HepG2 (cell line): ENCODE measurements at regions not wholly inside any gene's neighbourhood (a gene's known extent, or its start where the extent isn't known, plus 50 kb on each side); places are given as distances from the start of the nearest gene placed in this dataset.

Experiments used
- ATAC-seq: fragments of 200-7000 bp; cut with Tn5 transposase; 3 replicates; pipeline ENCODE4 v1.9.1; 2020; ENCODE audit warnings: mild to moderate bottlenecking, moderate library complexity
- BruUV-seq: library from RNA; stranded (reverse); fragments of 400-500 nt; replicated peaks from 2 replicates; lab custom pipeline; 2021; lab: Mats Ljungman, UMichigan
- CTCF ChIA-PET: fragments of 300-600 bp; formaldehyde crosslinking; extraction: SDS; loops from one replicate; lab custom pipeline; 2021; ENCODE audit warnings: low total read pairs, inconsistent platforms, low intra/inter-chr PET ratio; lab: Yijun Ruan, JAX
- POLR2A ChIA-PET: fragments of 350-600 bp; sonication (Branson Sonifier 250); formaldehyde crosslinking; loops from one replicate; lab custom pipeline; 2020; ENCODE audit warnings: antibody characterized with exemption, inconsistent platforms; lab: Yijun Ruan, JAX
- DNase-seq: peaks from one replicate; pipeline ENCODE4 v3.0.0-alpha.2; 2015; ENCODE audit warnings: low spot score
- FAIRE-seq: peaks from 3 replicates; lab custom pipeline; 2011; peaks lifted over from hg19 to GRCh38; lab: Jason Lieb, UNC
- H2AFZ ChIP-seq: one replicate; pipeline ENCODE4 v1.6.1; 2011; ENCODE audit warnings: low read length, inconsistent platforms
- H3K27ac ChIP-seq: fragments of 300-600 bp; 3 replicates; pipeline ENCODE4 v1.8.0; 2011; ENCODE audit warnings: mixed run types, mild to moderate bottlenecking, mixed read lengths, low read length, inconsistent platforms; ENCODE audit not compliant: insufficient read depth; ENCODE audit errors: extremely low read length
- H3K27me3 ChIP-seq, 2 experiments: fragments of 200-600 bp in 1 of 2; 2 replicates in 1 of 2; 3 replicates in 1 of 2; pipeline versions ENCODE4 v1.6.0 to v1.8.0; 2011; ENCODE audit warnings: low read length in 2 of 2, mild to moderate bottlenecking in 2 of 2, moderate library complexity in 2 of 2, inconsistent platforms in 1 of 2; ENCODE audit not compliant: insufficient read depth in 2 of 2, control insufficient read depth in 1 of 2
- H3K36me3 ChIP-seq, 2 experiments: fragments of 200-600 bp in 1 of 2; replicated peaks in 1 of 2; 2 replicates in 1 of 2; 3 replicates in 1 of 2; pipeline versions ENCODE4 v1.5.1 to v1.8.0; 2011; ENCODE audit warnings: low read length in 2 of 2, inconsistent platforms in 1 of 2; ENCODE audit not compliant: insufficient read depth in 2 of 2, control insufficient read depth in 1 of 2
- H3K4me1 ChIP-seq: 2 replicates; pipeline ENCODE4 v1.5.1; 2012; ENCODE audit warnings: low read length, inconsistent platforms; ENCODE audit not compliant: insufficient read depth
- H3K4me2 ChIP-seq: 2 replicates; pipeline ENCODE4 v1.6.0; 2011; ENCODE audit warnings: low read depth, low read length, inconsistent platforms
- H3K4me3 ChIP-seq, 3 experiments: fragments of 200-600 bp in 1 of 3; sonication (generic), shearing (Covaris generic) in 1 of 3; replicated peaks in 1 of 3; 2 replicates each; pipeline ENCODE4 v1.5.1; 2011 to 2016; ENCODE audit warnings: low read length in 3 of 3, inconsistent platforms in 2 of 3, low read depth in 2 of 3, mild to moderate bottlenecking in 2 of 3, control low read depth in 1 of 3, mixed read lengths in 1 of 3; ENCODE audit not compliant: insufficient read depth in 1 of 3
- H3K79me2 ChIP-seq: one replicate; pipeline ENCODE4 v1.6.1; 2011; ENCODE audit warnings: low read length, inconsistent platforms; ENCODE audit not compliant: insufficient read depth
- H3K9ac ChIP-seq: 2 replicates; pipeline ENCODE4 v1.6.0; 2011; ENCODE audit warnings: mild to moderate bottlenecking, low read depth, low read length, inconsistent platforms; ENCODE audit not compliant: insufficient read depth
- H3K9me3 ChIP-seq: 2 replicates; pipeline ENCODE4 v1.5.1; 2012; ENCODE audit warnings: mild to moderate bottlenecking, low read length
- H4K20me1 ChIP-seq: 2 replicates; pipeline ENCODE4 v1.6.0; 2011; ENCODE audit warnings: inconsistent platforms, mild to moderate bottlenecking, low read length, moderate library complexity; ENCODE audit not compliant: insufficient read depth
- ATAD3A ChIP-seq: sonication (generic); formaldehyde crosslinking; IDR thresholded peaks from 2 replicates; pipeline ENCODE4 v1.4.0; 2020; ENCODE audit warnings: missing genetic modification reagents
- ATRX ChIP-seq: sonication (generic); formaldehyde crosslinking; IDR thresholded peaks from 2 replicates; pipeline ENCODE4 v1.4.0; 2020; ENCODE audit warnings: missing genetic modification reagents, borderline replicate concordance
- BRD4 ChIP-seq: sonication (generic); formaldehyde crosslinking; IDR thresholded peaks from 2 replicates; pipeline ENCODE4 v1.4.0; 2020; ENCODE audit warnings: missing genetic modification reagents
- DNMT3B ChIP-seq: conservative IDR thresholded peaks from 2 replicates; pipeline ENCODE4 v1.6.1; 2016; ENCODE audit warnings: missing biosample characterization, control low read depth
- HNF4A ChIP-seq: sonication (generic); formaldehyde crosslinking; IDR thresholded peaks from 2 replicates; pipeline ENCODE4 v1.4.0; 2020; ENCODE audit warnings: missing genetic modification reagents
- JARID2 ChIP-seq: sonication (generic); formaldehyde crosslinking; IDR thresholded peaks from 2 replicates; pipeline ENCODE4 v1.8.1; 2023; ENCODE audit warnings: missing genetic modification reagents, inconsistent platforms; ENCODE audit not compliant: insufficient replicate concordance
- NAIF1 ChIP-seq: sonication (generic); formaldehyde crosslinking; IDR thresholded peaks from 2 replicates; pipeline ENCODE4 v1.5.0; 2020; ENCODE audit warnings: mild to moderate bottlenecking, missing genetic modification reagents, borderline replicate concordance
- NR1H2 ChIP-seq: sonication (generic); formaldehyde crosslinking; IDR thresholded peaks from 2 replicates; pipeline ENCODE4 v1.8.1; 2022; ENCODE audit warnings: low read depth, missing genetic modification reagents, borderline replicate concordance
- RBFOX2 ChIP-seq: fragments of 200-400 bp; formaldehyde crosslinking; IDR thresholded peaks from 2 replicates; pipeline ENCODE4 v1.6.1; 2017; ENCODE audit warnings: low read depth, mild to moderate bottlenecking, low read length
- SALL2 ChIP-seq: sonication (generic); formaldehyde crosslinking; IDR thresholded peaks from 2 replicates; pipeline ENCODE4 v1.8.1; 2023; ENCODE audit warnings: mild to moderate bottlenecking, missing genetic modification reagents, inconsistent platforms
- SMC3 ChIP-seq: IDR thresholded peaks from 2 replicates; pipeline ENCODE4 v1.6.1; 2011; ENCODE audit warnings: low read length, improper control_type of control experiment
- TBP ChIP-seq: sonication (generic); formaldehyde crosslinking; IDR thresholded peaks from 2 replicates; pipeline ENCODE4 v1.5.0; 2020; ENCODE audit warnings: missing genetic modification reagents
- TMF1 ChIP-seq: sonication (generic); formaldehyde crosslinking; IDR thresholded peaks from 2 replicates; pipeline ENCODE4 v1.8.1; 2022; ENCODE audit warnings: low read depth, missing genetic modification reagents
- ZNF224 ChIP-seq: sonication (generic); formaldehyde crosslinking; IDR thresholded peaks from 2 replicates; pipeline ENCODE4 v1.5.0; 2020; ENCODE audit warnings: mild to moderate bottlenecking, missing genetic modification reagents
- ZNF24 ChIP-seq: fragments of 450-650 bp; IDR thresholded peaks from 2 replicates; pipeline ENCODE4 v1.6.1; 2017; ENCODE audit warnings: antibody characterized with exemption, mild to moderate bottlenecking
- ZNF335 ChIP-seq: sonication (generic); formaldehyde crosslinking; IDR thresholded peaks from 2 replicates; pipeline ENCODE4 v1.4.0; 2020; ENCODE audit warnings: missing genetic modification reagents
- ZNF570 ChIP-seq: sonication (generic); formaldehyde crosslinking; IDR thresholded peaks from 2 replicates; pipeline ENCODE4 v1.4.0; 2020; ENCODE audit warnings: mild to moderate bottlenecking, missing genetic modification reagents, borderline replicate concordance
- ZNF607 ChIP-seq: sonication (generic); formaldehyde crosslinking; IDR thresholded peaks from 2 replicates; pipeline ENCODE4 v1.5.1; 2020; ENCODE audit warnings: missing genetic modification reagents, mild to moderate bottlenecking, borderline replicate concordance
- ZNF616 ChIP-seq: sonication (generic); formaldehyde crosslinking; IDR thresholded peaks from 2 replicates; pipeline ENCODE4 v1.5.0; 2020; ENCODE audit warnings: low read depth, mild to moderate bottlenecking, missing genetic modification reagents
- ZNF720 ChIP-seq: sonication (generic); formaldehyde crosslinking; IDR thresholded peaks from 2 replicates; pipeline ENCODE4 v1.4.0; 2020; ENCODE audit warnings: missing genetic modification reagents
- ZNF749 ChIP-seq: sonication (generic); formaldehyde crosslinking; IDR thresholded peaks from 2 replicates; pipeline ENCODE4 v1.8.0; 2022; ENCODE audit warnings: mild to moderate bottlenecking, missing genetic modification reagents, moderate library complexity, borderline replicate concordance
- WGBS: methylation state at CpG from one replicate; pipeline ENCODE4 v1.1.6; 2017; ENCODE audit warnings: low lambda C conversion rate; 5-methylcytosine and 5-hydroxymethylcytosine counted together
- in situ Hi-C: cut with HindIII; loops from 2 replicates; pipeline ENCODE4 v1.10.0; 2017; ENCODE audit warnings: low pct_unique_long_range_greater_than_20kb; ENCODE audit not compliant: extremely low pct_ligation_motif_present
- intact Hi-C: fragments of 100-400 bp; cut with micrococcal nuclease; formaldehyde crosslinking; loops from one replicate; pipeline ENCODE4 v1.10.0; 2022; ENCODE audit not compliant: unreplicated experiment
- TF ChIP-seq, protein P1 (sequence below): sonication (generic); formaldehyde crosslinking; IDR thresholded peaks from 2 replicates; pipeline ENCODE4 v1.4.0; 2020; ENCODE audit warnings: mild to moderate bottlenecking, missing genetic modification reagents

DNA sequence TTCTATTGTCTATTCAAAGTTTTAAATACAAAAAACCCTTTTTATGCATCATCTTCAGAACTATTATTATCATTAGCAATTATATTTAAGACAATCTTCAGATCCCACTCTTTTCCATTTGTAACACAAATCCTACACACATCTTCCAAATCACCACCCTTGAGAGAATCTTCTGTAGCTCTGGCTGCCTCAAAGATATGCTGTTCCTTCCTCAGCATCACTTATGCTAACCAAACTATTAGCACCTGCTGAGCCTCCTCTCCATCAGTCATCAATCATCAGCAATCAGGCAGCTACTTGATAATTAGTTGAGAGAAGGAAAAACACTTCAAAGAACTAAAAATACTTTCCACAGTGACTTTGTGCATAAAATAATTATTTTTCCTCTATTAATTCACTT lies 1082.2 kb downstream of the C4orf33 start:
- BruUV-seq = no TSS peak
- H4K20me1 ChIP-seq = no peaks in the 10 kb centered on the region
- no peaks in the 10 kb centered on the region for H3K9me3 ChIP-seq
- ChIA-PET CTCF (no interaction called here), POLR2A (no interaction called here)
- no peaks in the 10 kb centered on the region for H3K27me3 ChIP-seq
- H3K4me2 ChIP-seq = no peak overlapping the region
- no peaks in the 10 kb centered on the region for H3K36me3 ChIP-seq
- in situ Hi-C loops (no loop called here), intact Hi-C loops (no loop called here)
- no peaks in the 10 kb centered on the region for H3K4me1 ChIP-seq
- no peak for ATAC-seq
- DNase-seq = no peak
- no peak overlapping the region for H3K27ac ChIP-seq
- no peak overlapping the region for H3K9ac ChIP-seq
- H2AFZ ChIP-seq = no peak overlapping the region
- TF ChIP-seq ZNF720 (CRISPR knock-in tag) (no peak), HNF4A (CRISPR knock-in tag) (no peak), ATRX (CRISPR knock-in tag) (no peak), ZNF570 (CRISPR knock-in tag) (no peak), DNMT3B (CRISPR knock-in tag) (no peak), JARID2 (no peak)
- H3K4me3 ChIP-seq = no peak overlapping the region
- H3K79me2 ChIP-seq = no peaks in the 10 kb centered on the region
- FAIRE-seq = no peak

DNA sequence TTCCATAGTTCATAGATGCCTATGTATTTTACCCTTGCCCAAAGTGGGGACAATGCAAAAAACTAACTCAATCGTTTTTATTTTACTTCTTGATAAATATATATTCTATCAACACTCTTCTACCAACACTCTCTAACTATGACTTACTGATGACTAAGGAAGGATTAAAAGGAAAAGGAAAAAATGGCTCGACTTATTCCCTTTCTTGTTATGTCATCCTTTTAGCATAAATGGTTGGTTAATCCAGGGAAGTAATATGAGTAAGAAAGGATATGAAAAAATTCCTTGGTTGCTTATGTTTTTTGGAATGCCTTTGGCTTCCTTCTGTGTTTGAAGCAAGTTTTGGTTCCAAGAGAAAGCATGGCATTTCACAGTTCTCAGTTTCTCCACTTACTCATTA lies 1087.1 kb downstream of the C4orf33 start:
- Histone ChIP-seq H3K4me1 (no peaks in the 10 kb centered on the region), H3K9me3 (no peaks in the 10 kb centered on the region), H3K9ac (no peak overlapping the region), H3K79me2 (no peaks in the 10 kb centered on the region), H3K36me3 (no peaks in the 10 kb centered on the region), H4K20me1 (no peaks in the 10 kb centered on the region), H3K4me3 (no peak overlapping the region), H3K27me3 (no peaks in the 10 kb centered on the region), H3K27ac (no peak overlapping the region), H2AFZ (no peak overlapping the region), H3K4me2 (no peak overlapping the region)
- ChIA-PET CTCF (no interaction called here), POLR2A (no interaction called here)
- ATAC-seq = no peak
- in situ Hi-C loops (no loop called here), intact Hi-C loops (no loop called here)
- no TSS peak for BruUV-seq
- 0% methylated on average over 2 of the region's 2 CpGs for WGBS
- DNase-seq = no peak
- no peak for FAIRE-seq
- TF ChIP-seq NR1H2 (no peak), SALL2 (CRISPR knock-in tag) (no peak), ZNF24 (no peak), ZNF616 (CRISPR knock-in tag) (no peak), SMC3 (no peak), ZNF335 (CRISPR knock-in tag) (no peak), TMF1 (no peak), ZNF224 (CRISPR knock-in tag) (no peak), TBP (CRISPR knock-in tag) (no peak), NAIF1 (CRISPR knock-in tag) (no peak), ATAD3A (CRISPR knock-in tag) (no peak), RBFOX2 (no peak), ZNF749 (no peak), ZNF607 (no peak), BRD4 (CRISPR knock-in tag) (no peak)
- TF ChIP-seq, protein P1, sequence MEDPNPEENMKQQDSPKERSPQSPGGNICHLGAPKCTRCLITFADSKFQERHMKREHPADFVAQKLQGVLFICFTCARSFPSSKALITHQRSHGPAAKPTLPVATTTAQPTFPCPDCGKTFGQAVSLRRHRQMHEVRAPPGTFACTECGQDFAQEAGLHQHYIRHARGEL = no peak
